HFFc6 (cell line): ENCODE measurements at regions not wholly inside any gene's neighbourhood (a gene's known extent, or its start where the extent isn't known, plus 50 kb on each side); places are given as distances from the start of the nearest gene placed in this dataset.

Source experiments
- DNase-seq: peaks from one replicate; pipeline ENCODE4 v3.0.0-alpha.2; 2018
- H3K27ac Mint-ChIP-seq: 2 replicates; pipeline ENCODE4 v1.8.0; 2020; ENCODE audit warnings: mild to moderate bottlenecking, mixed read lengths
- H3K27me3 Mint-ChIP-seq: 2 replicates; pipeline ENCODE4 v1.8.0; 2021; ENCODE audit warnings: mild to moderate bottlenecking, moderate library complexity, mixed read lengths; ENCODE audit not compliant: insufficient read depth
- H3K36me3 Mint-ChIP-seq: 2 replicates; pipeline ENCODE4 v1.8.0; 2021; ENCODE audit warnings: low read depth, mixed read lengths
- H3K4me1 Mint-ChIP-seq: 2 replicates; pipeline ENCODE4 v1.8.0; 2020; ENCODE audit warnings: low read depth, mixed read lengths
- H3K4me3 Mint-ChIP-seq: 2 replicates; pipeline ENCODE4 v1.8.0; 2020; ENCODE audit warnings: mild to moderate bottlenecking, moderate library complexity, mixed read lengths
- H3K9me3 Mint-ChIP-seq: 2 replicates; pipeline ENCODE4 v1.8.0; 2020; ENCODE audit warnings: mild to moderate bottlenecking, mixed read lengths
- CTCF ChIP-seq: fragments of 200-600 bp; sonication (generic); IDR thresholded peaks from 2 replicates; pipeline ENCODE4 v1.5.0; 2021; ENCODE audit warnings: antibody characterized with exemption, mild to moderate bottlenecking

GRCh38 chr22:27283714-27284113 is 517.8 kb downstream of the MN1 start:
- Mint-ChIP-seq H3K4me1 (no peaks in the 10 kb centered on the region), H3K9me3 (no peaks in the 10 kb centered on the region), H3K27me3 (peaks cover 14% of the 10 kb centered on the region), H3K4me3 (no peak overlapping the region), H3K27ac (no peak overlapping the region), H3K36me3 (no peaks in the 10 kb centered on the region)
- peak; percentile 8 for DNase-seq
- TF ChIP-seq CTCF: no peak

GRCh38 chr22:27284324-27284723 is 517.2 kb downstream of the MN1 start:
- no peak for DNase-seq

GRCh38 chr22:27286711-27287110 is 514.8 kb downstream of the MN1 start:
- Mint-ChIP-seq H3K27ac (no peak overlapping the region), H3K4me1 (no peaks in the 10 kb centered on the region), H3K4me3 (no peak overlapping the region), H3K9me3 (no peaks in the 10 kb centered on the region), H3K27me3 (peaks cover 22% of the 10 kb centered on the region), H3K36me3 (no peaks in the 10 kb centered on the region)
- TF ChIP-seq CTCF: no peak
- no peak for DNase-seq

More at GRCh38 chr22:27284324-27284723, 517.2 kb downstream of the MN1 start:
- no peaks in the 10 kb centered on the region for H3K4me1 Mint-ChIP-seq
- H3K27ac Mint-ChIP-seq: no peak overlapping the region
- no peaks in the 10 kb centered on the region for H3K9me3 Mint-ChIP-seq
- H3K27me3 Mint-ChIP-seq: peaks cover 16% of the 10 kb centered on the region
- H3K36me3 Mint-ChIP-seq: no peaks in the 10 kb centered on the region
- no peak overlapping the region for H3K4me3 Mint-ChIP-seq
- no peak for TF ChIP-seq CTCF

GRCh38 chr22:27292542-27293299 is 508.8 kb downstream of the MN1 start:
- H3K4me3 Mint-ChIP-seq: no peak overlapping the region
- H3K36me3 Mint-ChIP-seq: no peaks in the 10 kb centered on the region
- DNase-seq: no peak
- peaks cover 2% of the 10 kb centered on the region for H3K4me1 Mint-ChIP-seq
- TF ChIP-seq CTCF: no peak
- H3K9me3 Mint-ChIP-seq: no peaks in the 10 kb centered on the region
- H3K27me3 Mint-ChIP-seq: peaks cover 33% of the 10 kb centered on the region
- no peak overlapping the region for H3K27ac Mint-ChIP-seq

- Mint-ChIP-seq H3K36me3 (no peaks in the 10 kb centered on the region), H3K4me3 (no peak overlapping the region), H3K9me3 (no peaks in the 10 kb centered on the region)
Observed at GRCh38 chr22:27293721-27294445, 507.7 kb downstream of the MN1 start.

More at GRCh38 chr22:27293721-27294445, 507.7 kb downstream of the MN1 start:
- no peak overlapping the region for H3K27ac Mint-ChIP-seq
- DNase-seq: no peak
- TF ChIP-seq CTCF: no peak
- peaks cover 38% of the 10 kb centered on the region for H3K27me3 Mint-ChIP-seq
- H3K4me1 Mint-ChIP-seq: peaks cover 11% of the 10 kb centered on the region
